Omental fat pad (tissue), 3 donors: ENCODE measurements at regions not wholly inside any gene's neighbourhood (a gene's known extent, or its start where the extent isn't known, plus 50 kb on each side); places are given as distances from the start of the nearest gene placed in this dataset.

Experiments
- ATAC-seq: fragments of 150-250 bp; one replicate; pipeline ENCODE4 v1.9.1; 2016; ENCODE audit warnings: mild to moderate bottlenecking, moderate library complexity; ENCODE audit not compliant: low FRiP score
- DNase-seq: peaks from one replicate; pipeline ENCODE4 v3.0.0-alpha.2; 2019; ENCODE audit warnings: low spot score
- TF ChIP-seq, protein P1 (sequence below), 3 donors: fragments of 450-650 bp; IDR thresholded peaks; one replicate each; pipeline ENCODE4 v1.5.1; 2016 to 2017; ENCODE audit warnings: antibody characterized with exemption in 3 of 3, mild to moderate bottlenecking in 3 of 3, moderate library complexity in 2 of 3

DNA sequence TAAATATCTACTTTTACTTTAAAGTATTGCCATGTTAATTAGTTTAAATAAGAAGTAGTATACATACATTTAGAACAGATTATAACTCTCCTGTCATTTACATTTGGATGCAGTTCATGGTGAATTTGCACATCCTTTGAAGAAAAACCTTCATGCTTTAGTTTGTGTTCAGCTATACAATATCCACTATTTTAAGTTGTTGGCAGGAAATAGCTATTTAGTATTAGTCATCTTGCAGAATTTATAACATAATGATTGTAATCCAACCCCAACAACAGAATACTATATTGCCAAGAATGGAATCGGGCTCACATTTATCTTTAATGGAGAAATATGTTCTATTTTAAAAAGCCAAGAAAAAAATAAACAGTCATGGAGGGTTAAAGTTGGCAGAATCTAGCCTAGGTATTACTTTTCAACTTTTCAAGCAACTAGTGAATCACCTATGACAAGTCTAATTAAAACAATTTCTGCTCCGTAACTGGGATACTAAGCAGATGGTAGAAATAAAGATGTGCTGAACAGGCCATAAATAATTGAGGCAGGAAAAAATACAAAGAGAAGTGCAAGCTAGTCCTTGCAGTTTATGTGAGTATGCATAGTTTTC, 1170.6 kb upstream of the NUDT12 start:
- no peak for DNase-seq
- TF ChIP-seq, protein P1, sequence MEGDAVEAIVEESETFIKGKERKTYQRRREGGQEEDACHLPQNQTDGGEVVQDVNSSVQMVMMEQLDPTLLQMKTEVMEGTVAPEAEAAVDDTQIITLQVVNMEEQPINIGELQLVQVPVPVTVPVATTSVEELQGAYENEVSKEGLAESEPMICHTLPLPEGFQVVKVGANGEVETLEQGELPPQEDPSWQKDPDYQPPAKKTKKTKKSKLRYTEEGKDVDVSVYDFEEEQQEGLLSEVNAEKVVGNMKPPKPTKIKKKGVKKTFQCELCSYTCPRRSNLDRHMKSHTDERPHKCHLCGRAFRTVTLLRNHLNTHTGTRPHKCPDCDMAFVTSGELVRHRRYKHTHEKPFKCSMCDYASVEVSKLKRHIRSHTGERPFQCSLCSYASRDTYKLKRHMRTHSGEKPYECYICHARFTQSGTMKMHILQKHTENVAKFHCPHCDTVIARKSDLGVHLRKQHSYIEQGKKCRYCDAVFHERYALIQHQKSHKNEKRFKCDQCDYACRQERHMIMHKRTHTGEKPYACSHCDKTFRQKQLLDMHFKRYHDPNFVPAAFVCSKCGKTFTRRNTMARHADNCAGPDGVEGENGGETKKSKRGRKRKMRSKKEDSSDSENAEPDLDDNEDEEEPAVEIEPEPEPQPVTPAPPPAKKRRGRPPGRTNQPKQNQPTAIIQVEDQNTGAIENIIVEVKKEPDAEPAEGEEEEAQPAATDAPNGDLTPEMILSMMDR (IDR thresholded peaks at IDR 0.05) = no peak
- ATAC-seq = no peak

GRCh38 chr5:104731331-104731730, 1168.7 kb upstream of the NUDT12 start:
- ATAC-seq = no peak
- DNase-seq = no peak
- TF ChIP-seq, protein P1 (IDR thresholded peaks at IDR 0.05) = no peak

GRCh38 chr5:104708027-104708426, 1145.4 kb upstream of the NUDT12 start:
- ATAC-seq = no peak
- TF ChIP-seq, protein P1 (IDR thresholded peaks at IDR 0.05) = no peak
- DNase-seq = no peak

GRCh38 chr5:104706600-104706999, 1144.0 kb upstream of the NUDT12 start:
- TF ChIP-seq, protein P1 (IDR thresholded peaks at IDR 0.05) = no peak

DNA sequence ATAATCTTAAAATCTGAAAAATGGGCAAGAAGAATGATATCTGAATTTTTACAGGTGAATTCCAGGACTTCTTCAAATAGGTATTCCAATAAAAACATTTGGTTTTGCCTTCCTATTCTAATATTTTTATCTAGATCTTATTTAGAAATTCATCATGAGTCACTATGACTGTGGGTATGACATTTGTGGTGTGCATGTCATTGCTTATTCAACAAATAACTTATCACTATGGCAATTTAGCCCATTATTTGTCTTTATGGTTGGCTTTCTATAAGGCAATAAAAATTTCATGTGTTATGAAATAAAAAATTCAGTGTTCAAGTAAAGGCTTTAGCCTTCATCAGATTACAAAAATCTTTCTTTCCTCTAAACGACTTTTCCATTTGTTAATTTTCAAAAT, 1139.6 kb upstream of the NUDT12 start:
- TF ChIP-seq, protein P1 (IDR thresholded peaks at IDR 0.05) = no peak
- ATAC-seq (no peak), DNase-seq (no peak)

More at GRCh38 chr5:104706600-104706999, 1144.0 kb upstream of the NUDT12 start:
- ATAC-seq = no peak
- DNase-seq = no peak

GRCh38 chr5:104699438-104699837, 1136.8 kb upstream of the NUDT12 start:
- TF ChIP-seq, protein P1 (IDR thresholded peaks at IDR 0.05) = no peak
- DNase-seq = no peak
- no peak for ATAC-seq

GRCh38 chr5:104661256-104661655, 1098.7 kb upstream of the NUDT12 start:
- ATAC-seq (no peak), DNase-seq (no peak)

More at GRCh38 chr5:104661256-104661655, 1098.7 kb upstream of the NUDT12 start:
- TF ChIP-seq, protein P1 (IDR thresholded peaks at IDR 0.05) = no peak
